Neural cell (in vitro differentiated cells): ENCODE measurements at regions not wholly inside any gene's neighbourhood (a gene's known extent, or its start where the extent isn't known, plus 50 kb on each side); places are given as distances from the start of the nearest gene placed in this dataset.

Experiments
- CTCF ChIP-seq: fragments of 450-650 bp; IDR thresholded peaks from 2 replicates; pipeline ENCODE4 v1.5.1; 2014; ENCODE audit warnings: antibody characterized with exemption, mild to moderate bottlenecking, moderate library complexity; ENCODE audit not compliant: poor library complexity, severe bottlenecking
- EP300 ChIP-seq: fragments of 450-650 bp; conservative IDR thresholded peaks from 2 replicates; pipeline ENCODE4 v1.6.1; 2014; ENCODE audit warnings: antibody characterized with exemption, mild to moderate bottlenecking, moderate library complexity; ENCODE audit not compliant: poor library complexity, severe bottlenecking
- EZH2 ChIP-seq: fragments of 200-600, 300-800 bp; shearing (Covaris generic), sonication (generic); IDR thresholded peaks from 2 replicates; pipeline ENCODE4 v1.6.1; 2014; ENCODE audit warnings: antibody characterized with exemption, low read length, borderline replicate concordance, mild to moderate bottlenecking; ENCODE audit not compliant: insufficient read depth, poor library complexity, severe bottlenecking
- POLR2AphosphoS5 ChIP-seq: IDR thresholded peaks from 2 replicates; pipeline ENCODE4 v1.6.1; 2012
- TAF1 ChIP-seq: IDR thresholded peaks from 2 replicates; pipeline ENCODE4 v1.6.1; 2012; ENCODE audit warnings: low read depth
- TF ChIP-seq, protein P1 (sequence below): IDR thresholded peaks from 2 replicates; pipeline ENCODE4 v1.6.1; 2012; ENCODE audit warnings: borderline replicate concordance

- no peak for TF ChIP-seq CTCF
- no peak for TF ChIP-seq EZH2
- no peak for TF ChIP-seq POLR2AphosphoS5
- TF ChIP-seq, protein P1, sequence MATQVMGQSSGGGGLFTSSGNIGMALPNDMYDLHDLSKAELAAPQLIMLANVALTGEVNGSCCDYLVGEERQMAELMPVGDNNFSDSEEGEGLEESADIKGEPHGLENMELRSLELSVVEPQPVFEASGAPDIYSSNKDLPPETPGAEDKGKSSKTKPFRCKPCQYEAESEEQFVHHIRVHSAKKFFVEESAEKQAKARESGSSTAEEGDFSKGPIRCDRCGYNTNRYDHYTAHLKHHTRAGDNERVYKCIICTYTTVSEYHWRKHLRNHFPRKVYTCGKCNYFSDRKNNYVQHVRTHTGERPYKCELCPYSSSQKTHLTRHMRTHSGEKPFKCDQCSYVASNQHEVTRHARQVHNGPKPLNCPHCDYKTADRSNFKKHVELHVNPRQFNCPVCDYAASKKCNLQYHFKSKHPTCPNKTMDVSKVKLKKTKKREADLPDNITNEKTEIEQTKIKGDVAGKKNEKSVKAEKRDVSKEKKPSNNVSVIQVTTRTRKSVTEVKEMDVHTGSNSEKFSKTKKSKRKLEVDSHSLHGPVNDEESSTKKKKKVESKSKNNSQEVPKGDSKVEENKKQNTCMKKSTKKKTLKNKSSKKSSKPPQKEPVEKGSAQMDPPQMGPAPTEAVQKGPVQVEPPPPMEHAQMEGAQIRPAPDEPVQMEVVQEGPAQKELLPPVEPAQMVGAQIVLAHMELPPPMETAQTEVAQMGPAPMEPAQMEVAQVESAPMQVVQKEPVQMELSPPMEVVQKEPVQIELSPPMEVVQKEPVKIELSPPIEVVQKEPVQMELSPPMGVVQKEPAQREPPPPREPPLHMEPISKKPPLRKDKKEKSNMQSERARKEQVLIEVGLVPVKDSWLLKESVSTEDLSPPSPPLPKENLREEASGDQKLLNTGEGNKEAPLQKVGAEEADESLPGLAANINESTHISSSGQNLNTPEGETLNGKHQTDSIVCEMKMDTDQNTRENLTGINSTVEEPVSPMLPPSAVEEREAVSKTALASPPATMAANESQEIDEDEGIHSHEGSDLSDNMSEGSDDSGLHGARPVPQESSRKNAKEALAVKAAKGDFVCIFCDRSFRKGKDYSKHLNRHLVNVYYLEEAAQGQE, result no peak
- TF ChIP-seq TAF1, result no peak
- no peak for TF ChIP-seq EP300
Measured at GRCh38 chr4:115834441-115834840, 721.0 kb upstream of the NDST4 start.
